GM13976 (cell line): ENCODE measurements at regions not wholly inside any gene's neighbourhood (a gene's known extent, or its start where the extent isn't known, plus 50 kb on each side); places are given as distances from the start of the nearest gene placed in this dataset.
A peak's percentile ranks its signal among the peaks of the same experiment; 100 is the strongest.

Experiments used
- DNase-seq: peaks from one replicate; pipeline ENCODE4 v3.0.0; 2012; ENCODE audit warnings: low spot score
- in situ Hi-C: fragments of 300-500 bp; cut with MboI; formaldehyde crosslinking; loops from one replicate; pipeline ENCODE4 v1.12.0; 2022; ENCODE audit warnings: low sequenced_read_pairs, mixed read lengths, inconsistent platforms; ENCODE audit not compliant: unreplicated experiment
- TF ChIP-seq, protein P1 (sequence below): IDR thresholded peaks from 2 replicates; pipeline ENCODE4 v1.5.1; 2012; ENCODE audit warnings: borderline replicate concordance, mild to moderate bottlenecking; ENCODE audit not compliant: insufficient read depth; ENCODE audit errors: extremely low read depth, missing control alignments, control extremely low read depth

- in situ Hi-C loops, result no loop called here
- TF ChIP-seq, protein P1, sequence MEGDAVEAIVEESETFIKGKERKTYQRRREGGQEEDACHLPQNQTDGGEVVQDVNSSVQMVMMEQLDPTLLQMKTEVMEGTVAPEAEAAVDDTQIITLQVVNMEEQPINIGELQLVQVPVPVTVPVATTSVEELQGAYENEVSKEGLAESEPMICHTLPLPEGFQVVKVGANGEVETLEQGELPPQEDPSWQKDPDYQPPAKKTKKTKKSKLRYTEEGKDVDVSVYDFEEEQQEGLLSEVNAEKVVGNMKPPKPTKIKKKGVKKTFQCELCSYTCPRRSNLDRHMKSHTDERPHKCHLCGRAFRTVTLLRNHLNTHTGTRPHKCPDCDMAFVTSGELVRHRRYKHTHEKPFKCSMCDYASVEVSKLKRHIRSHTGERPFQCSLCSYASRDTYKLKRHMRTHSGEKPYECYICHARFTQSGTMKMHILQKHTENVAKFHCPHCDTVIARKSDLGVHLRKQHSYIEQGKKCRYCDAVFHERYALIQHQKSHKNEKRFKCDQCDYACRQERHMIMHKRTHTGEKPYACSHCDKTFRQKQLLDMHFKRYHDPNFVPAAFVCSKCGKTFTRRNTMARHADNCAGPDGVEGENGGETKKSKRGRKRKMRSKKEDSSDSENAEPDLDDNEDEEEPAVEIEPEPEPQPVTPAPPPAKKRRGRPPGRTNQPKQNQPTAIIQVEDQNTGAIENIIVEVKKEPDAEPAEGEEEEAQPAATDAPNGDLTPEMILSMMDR, result no peak
- no peak for DNase-seq
Observed at GRCh38 chr2:192288295-192288694, 93.6 kb upstream of the TMEFF2 start.

GRCh38 chr2:192286093-192286701 is 91.5 kb upstream of the TMEFF2 start:
- no peak for DNase-seq
- TF ChIP-seq, protein P1, result peak; percentile 27
- in situ Hi-C loops, result no loop called here

- in situ Hi-C loops, result no loop called here
- no peak for DNase-seq
- TF ChIP-seq, protein P1, result no peak
Observed at GRCh38 chr2:192283450-192283849, 88.7 kb upstream of the TMEFF2 start.

- no peak for DNase-seq
- TF ChIP-seq, protein P1, result no peak
- in situ Hi-C loops, result no loop called here
Observed at GRCh38 chr2:192278701-192279100, 84.0 kb upstream of the TMEFF2 start.

- TF ChIP-seq, protein P1, result no peak
Observed at GRCh38 chr2:192277494-192278109, 82.9 kb upstream of the TMEFF2 start.

GRCh38 chr2:192275632-192276031 is 80.9 kb upstream of the TMEFF2 start:
- in situ Hi-C loops, result no loop called here
- DNase-seq, result no peak
- TF ChIP-seq, protein P1, result no peak

More at GRCh38 chr2:192277494-192278109, 82.9 kb upstream of the TMEFF2 start:
- in situ Hi-C loops, result no loop called here
- no peak for DNase-seq
